ENCODE measurements at regions not wholly inside any gene's neighbourhood (a gene's known extent, or its start where the extent isn't known, plus 50 kb on each side); places are given as distances from the start of the nearest gene placed in this dataset.

- FAIRE-seq (no peak), DNase-seq (ENCODE audit: low read depth, low spot score) (no peak)
- intact Hi-C loops (cut with micrococcal nuclease) = no loop called here
- Histone ChIP-seq H3K9me1 (replicated peaks; ENCODE audit: control insufficient read depth, extremely low read depth, insufficient read depth, low read length) (no peaks in the 10 kb centered on the region), H3K9ac (replicated peaks; ENCODE audit: extremely low read depth, insufficient read depth, low read length) (no peak overlapping the region), H3K27me3 (ENCODE audit: control insufficient read depth in 2 of 2, insufficient read depth in 2 of 2, low read length in 2 of 2) (no peaks in the 10 kb centered on the region), H3K4me3 (replicated peaks in 1 of 3; ENCODE audit: insufficient read depth in 1 of 3, low read depth in 1 of 3, low read length in 3 of 3) (no peak overlapping the region), H3K4me1 (ENCODE audit: control insufficient read depth, extremely low read depth, insufficient read depth, low read length) (no peaks in the 10 kb centered on the region), H3K27ac (ENCODE audit: insufficient read depth, low read depth, low read length) (no peak overlapping the region), H4K20me1 (replicated peaks; ENCODE audit: control insufficient read depth, extremely low read depth, insufficient read depth, low read length) (no peaks in the 10 kb centered on the region), H3K79me2 (ENCODE audit: control insufficient read depth, insufficient read depth, low read length) (no peaks in the 10 kb centered on the region), H3K36me3 (ENCODE audit: control insufficient read depth in 2 of 2, extremely low read depth in 1 of 2, insufficient read depth in 2 of 2, low read length in 2 of 2) (no peaks in the 10 kb centered on the region), H2AFZ (ENCODE audit: low read depth, low read length) (no peak overlapping the region), H3K4me2 (ENCODE audit: insufficient read depth, low read length) (no peak overlapping the region), H3K9me3 (replicated peaks; ENCODE audit: control insufficient read depth, insufficient read depth, low read length) (no peaks in the 10 kb centered on the region)
- ChIA-PET CTCF (interaction anchor here (1.3 kb wide), 1 partner anchor 12 kb away, joined by 3 read pairs; no protein-coding TSS in a partner anchor), POLR2A (no interaction called here)
- no TSS peak for BruUV-seq (replicated peaks)
- no peak for TF ChIP-seq FOS (IDR thresholded peaks at IDR 0.05; ENCODE audit: borderline replicate concordance, insufficient read depth, low read length)
- TF ChIP-seq GATA2 (IDR thresholded peaks at IDR 0.05; ENCODE audit: insufficient read depth, insufficient read length, low read depth, low read length) = no peak
- no peak for TF ChIP-seq POLR2A (IDR thresholded peaks at IDR 0.05; ENCODE audit: low read depth, low read length)
- no peak for TF ChIP-seq CTCF (IDR thresholded peaks at IDR 0.05; ENCODE audit: extremely low read depth in 1 of 2, insufficient read depth in 1 of 2, low read depth in 1 of 2, low read length in 2 of 2)
- no peak for TF ChIP-seq MAX (IDR thresholded peaks at IDR 0.05; ENCODE audit: insufficient read depth, insufficient read length)
- dilution Hi-C loops (cut with MboI; ENCODE audit: extremely low pct_ligation_motif_present, low sequenced_read_pairs) = no loop called here
Observed at GRCh38 chr13:22761709-22762108, 419.1 kb upstream of the SGCG start.

- CTCF ChIA-PET = no interaction called here
- Histone ChIP-seq H3K27ac (ENCODE audit: insufficient read depth, low read depth, low read length) (no peak overlapping the region), H3K9ac (replicated peaks; ENCODE audit: extremely low read depth, insufficient read depth, low read length) (no peak overlapping the region)
Observed at GRCh38 chr13:22765547-22765946, 415.2 kb upstream of the SGCG start.

More at GRCh38 chr13:22765547-22765946, 415.2 kb upstream of the SGCG start:
- Histone ChIP-seq H3K9me1 (replicated peaks; ENCODE audit: control insufficient read depth, extremely low read depth, insufficient read depth, low read length) (no peaks in the 10 kb centered on the region), H3K27me3 (ENCODE audit: control insufficient read depth in 2 of 2, insufficient read depth in 2 of 2, low read length in 2 of 2) (no peaks in the 10 kb centered on the region), H3K9me3 (replicated peaks; ENCODE audit: control insufficient read depth, insufficient read depth, low read length) (no peaks in the 10 kb centered on the region), H3K36me3 (ENCODE audit: control insufficient read depth in 2 of 2, extremely low read depth in 1 of 2, insufficient read depth in 2 of 2, low read length in 2 of 2) (no peaks in the 10 kb centered on the region), H2AFZ (ENCODE audit: low read depth, low read length) (no peak overlapping the region), H3K4me3 (replicated peaks in 1 of 3; ENCODE audit: insufficient read depth in 1 of 3, low read depth in 1 of 3, low read length in 3 of 3) (no peak overlapping the region), H4K20me1 (replicated peaks; ENCODE audit: control insufficient read depth, extremely low read depth, insufficient read depth, low read length) (no peaks in the 10 kb centered on the region), H3K79me2 (ENCODE audit: control insufficient read depth, insufficient read depth, low read length) (no peaks in the 10 kb centered on the region), H3K4me2 (ENCODE audit: insufficient read depth, low read length) (no peak overlapping the region), H3K4me1 (ENCODE audit: control insufficient read depth, extremely low read depth, insufficient read depth, low read length) (no peaks in the 10 kb centered on the region)
- POLR2A ChIA-PET = no interaction called here
- FAIRE-seq (no peak), DNase-seq (ENCODE audit: low read depth, low spot score) (no peak)
- intact Hi-C loops (cut with micrococcal nuclease) (no loop called here), dilution Hi-C loops (cut with MboI; ENCODE audit: extremely low pct_ligation_motif_present, low sequenced_read_pairs) (no loop called here)
- TF ChIP-seq EZH2 (IDR thresholded peaks at IDR 0.05; ENCODE audit: borderline replicate concordance, low read depth, low read length, severe bottlenecking) = no peak
- no peak for TF ChIP-seq JUN (IDR thresholded peaks at IDR 0.05; ENCODE audit: borderline replicate concordance, insufficient read depth, insufficient read length, low read depth)
- TF ChIP-seq POLR2AphosphoS5 (IDR thresholded peaks at IDR 0.05; ENCODE audit: insufficient read depth, low read depth, low read length) = no peak
- TF ChIP-seq MAX (IDR thresholded peaks at IDR 0.05; ENCODE audit: insufficient read depth, insufficient read length) = no peak
- TF ChIP-seq GATA2 (IDR thresholded peaks at IDR 0.05; ENCODE audit: insufficient read depth, insufficient read length, low read depth, low read length) = no peak
- no peak for TF ChIP-seq FOS (IDR thresholded peaks at IDR 0.05; ENCODE audit: borderline replicate concordance, insufficient read depth, low read length)
- TF ChIP-seq CTCF (IDR thresholded peaks at IDR 0.05; ENCODE audit: extremely low read depth in 1 of 2, insufficient read depth in 1 of 2, low read depth in 1 of 2, low read length in 2 of 2) = no peak
- TF ChIP-seq POLR2A (IDR thresholded peaks at IDR 0.05; ENCODE audit: low read depth, low read length) = no peak
- no peak for TF ChIP-seq MYC (IDR thresholded peaks at IDR 0.05; ENCODE audit: low read depth, low read length)
- no TSS peak for BruUV-seq (replicated peaks)

All from endothelial cell of umbilical vein (primary cell).